ENCODE measurements at regions not wholly inside any gene's neighbourhood (a gene's known extent, or its start where the extent isn't known, plus 50 kb on each side); places are given as distances from the start of the nearest gene placed in this dataset.
"Not testable (repeated sequence)": the region's sequence is repeated elsewhere in the genome, so short reads cannot be mapped to it uniquely, and the experiment has no call there.

- H3K4me1 ChIP-seq (ENCODE audit: low read depth), result no peaks in the 10 kb centered on the region
- H3K9me3 ChIP-seq, result peaks cover 11% of the 10 kb centered on the region
- TF ChIP-seq, protein P1, sequence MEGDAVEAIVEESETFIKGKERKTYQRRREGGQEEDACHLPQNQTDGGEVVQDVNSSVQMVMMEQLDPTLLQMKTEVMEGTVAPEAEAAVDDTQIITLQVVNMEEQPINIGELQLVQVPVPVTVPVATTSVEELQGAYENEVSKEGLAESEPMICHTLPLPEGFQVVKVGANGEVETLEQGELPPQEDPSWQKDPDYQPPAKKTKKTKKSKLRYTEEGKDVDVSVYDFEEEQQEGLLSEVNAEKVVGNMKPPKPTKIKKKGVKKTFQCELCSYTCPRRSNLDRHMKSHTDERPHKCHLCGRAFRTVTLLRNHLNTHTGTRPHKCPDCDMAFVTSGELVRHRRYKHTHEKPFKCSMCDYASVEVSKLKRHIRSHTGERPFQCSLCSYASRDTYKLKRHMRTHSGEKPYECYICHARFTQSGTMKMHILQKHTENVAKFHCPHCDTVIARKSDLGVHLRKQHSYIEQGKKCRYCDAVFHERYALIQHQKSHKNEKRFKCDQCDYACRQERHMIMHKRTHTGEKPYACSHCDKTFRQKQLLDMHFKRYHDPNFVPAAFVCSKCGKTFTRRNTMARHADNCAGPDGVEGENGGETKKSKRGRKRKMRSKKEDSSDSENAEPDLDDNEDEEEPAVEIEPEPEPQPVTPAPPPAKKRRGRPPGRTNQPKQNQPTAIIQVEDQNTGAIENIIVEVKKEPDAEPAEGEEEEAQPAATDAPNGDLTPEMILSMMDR (IDR thresholded peaks at IDR 0.05), result no peak
- no peak overlapping the region for H3K4me3 ChIP-seq
- no peaks in the 10 kb centered on the region for H3K36me3 ChIP-seq (ENCODE audit: low read depth)
- intact Hi-C loops (cut with DNase I, micrococcal nuclease), result no loop called here
- ATAC-seq, result no peak
- no peak for DNase-seq
These were observed 386.9 kb upstream of the CNTNAP2 start for GRCh38 chr7:145729691-145730090.

DNA sequence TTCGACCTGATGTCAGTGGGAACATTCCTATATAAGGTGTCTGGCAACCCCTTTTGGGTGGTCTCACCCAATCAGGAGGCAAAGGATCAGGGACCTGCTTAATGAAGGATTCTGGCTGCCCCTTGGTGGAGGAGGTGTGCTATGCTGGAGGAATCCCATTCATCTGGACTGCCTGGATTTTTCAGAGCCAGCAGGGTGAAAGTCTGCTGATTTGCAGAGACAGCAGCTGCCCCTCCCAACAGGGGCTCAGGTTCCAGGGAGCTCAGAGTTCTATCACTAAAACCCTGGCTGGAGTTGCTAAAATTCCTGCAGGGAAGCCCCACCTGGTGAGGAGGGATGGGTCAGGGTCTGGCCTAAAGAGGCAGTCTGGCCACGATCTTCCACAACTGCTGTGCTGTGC lies 398.5 kb upstream of the CNTNAP2 start:
- intact Hi-C loops (cut with DNase I, micrococcal nuclease), result no loop called here
- DNase-seq (no peak), ATAC-seq (no peak)
- no peak overlapping the region for H3K4me3 ChIP-seq
- no peaks in the 10 kb centered on the region for H3K4me1 ChIP-seq (ENCODE audit: low read depth)
- TF ChIP-seq, protein P1 (IDR thresholded peaks at IDR 0.05), result no peak
- H3K9me3 ChIP-seq, result peaks cover 23% of the 10 kb centered on the region
- H3K36me3 ChIP-seq (ENCODE audit: low read depth), result no peaks in the 10 kb centered on the region

DNA sequence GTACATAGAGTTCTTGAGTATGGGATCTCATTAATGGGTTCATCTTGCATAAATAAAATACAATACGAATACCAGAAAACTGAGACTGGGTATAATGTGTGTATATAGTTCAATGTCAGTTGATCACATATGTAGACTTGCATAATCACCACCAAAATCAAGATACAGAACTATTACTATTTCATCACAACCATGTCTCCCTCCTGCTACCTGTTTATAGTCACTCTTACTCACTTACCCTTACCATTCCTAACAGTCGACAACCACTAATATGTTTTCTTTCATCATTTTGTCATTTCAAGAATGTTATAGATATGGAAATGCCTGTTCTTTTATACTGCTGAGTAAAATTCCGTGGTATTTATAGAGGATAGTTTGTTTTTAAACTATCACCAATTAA lies 416.1 kb upstream of the CNTNAP2 start:
- H3K9me3 ChIP-seq, result peaks cover 8% of the 10 kb centered on the region
- no peaks in the 10 kb centered on the region for H3K36me3 ChIP-seq (ENCODE audit: low read depth)
- no peak overlapping the region for H3K4me3 ChIP-seq
- DNase-seq (no peak), ATAC-seq (no peak)
- TF ChIP-seq, protein P1 (IDR thresholded peaks at IDR 0.05), result no peak
- intact Hi-C loops (cut with DNase I, micrococcal nuclease), result no loop called here
- no peaks in the 10 kb centered on the region for H3K4me1 ChIP-seq (ENCODE audit: low read depth)

- Histone ChIP-seq H3K36me3 (ENCODE audit: low read depth) (no peaks in the 10 kb centered on the region), H3K9me3 (peaks cover 3% of the 10 kb centered on the region), H3K4me3 (no peak overlapping the region), H3K4me1 (ENCODE audit: low read depth) (no peaks in the 10 kb centered on the region)
- TF ChIP-seq, protein P1 (IDR thresholded peaks at IDR 0.05), result no peak
- intact Hi-C loops (cut with DNase I, micrococcal nuclease), result no loop called here
- no peak for DNase-seq
- no peak for ATAC-seq
These were observed 417.9 kb upstream of the CNTNAP2 start for GRCh38 chr7:145698526-145699262.

DNA sequence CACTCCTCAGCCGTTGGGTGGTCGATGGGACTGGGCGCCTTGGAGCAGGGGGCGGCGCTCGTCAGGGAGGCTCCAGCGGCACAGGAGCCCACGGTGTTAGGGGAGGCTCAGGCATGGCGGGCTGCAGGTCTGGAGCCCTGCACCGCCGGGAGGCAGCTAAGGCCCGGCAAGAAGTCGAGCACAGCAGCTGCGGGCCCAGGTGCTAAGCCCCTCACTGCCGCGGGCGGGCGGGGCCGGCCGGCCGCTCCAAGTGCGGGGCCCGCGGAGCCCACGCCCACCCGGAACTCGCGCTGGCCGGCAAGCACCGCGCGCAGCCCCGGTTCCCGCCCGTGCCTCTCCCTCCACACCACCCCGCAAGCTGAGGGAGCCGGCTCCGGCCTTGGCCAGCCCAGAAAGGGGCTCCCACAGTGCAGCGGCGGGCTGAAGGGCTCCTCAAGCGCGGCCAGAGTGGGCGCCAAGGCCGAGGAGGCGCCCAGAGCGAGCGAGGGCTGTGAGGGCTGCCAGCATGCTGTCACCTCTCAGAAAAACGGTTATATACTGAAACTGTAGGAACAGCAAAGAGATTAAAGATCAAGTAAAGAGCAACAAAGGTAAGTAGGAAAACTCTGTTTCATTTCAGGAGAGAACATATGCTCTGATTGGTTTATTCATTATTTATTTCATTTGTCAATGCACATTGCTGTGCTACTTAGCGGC lies 419.0 kb upstream of the CNTNAP2 start:
- H3K36me3 ChIP-seq (ENCODE audit: low read depth); H3K4me1 ChIP-seq (ENCODE audit: low read depth); H3K9me3 ChIP-seq; H3K4me3 ChIP-seq; intact Hi-C loops (cut with DNase I, micrococcal nuclease); DNase-seq; ATAC-seq: not testable (repeated sequence)

DNA sequence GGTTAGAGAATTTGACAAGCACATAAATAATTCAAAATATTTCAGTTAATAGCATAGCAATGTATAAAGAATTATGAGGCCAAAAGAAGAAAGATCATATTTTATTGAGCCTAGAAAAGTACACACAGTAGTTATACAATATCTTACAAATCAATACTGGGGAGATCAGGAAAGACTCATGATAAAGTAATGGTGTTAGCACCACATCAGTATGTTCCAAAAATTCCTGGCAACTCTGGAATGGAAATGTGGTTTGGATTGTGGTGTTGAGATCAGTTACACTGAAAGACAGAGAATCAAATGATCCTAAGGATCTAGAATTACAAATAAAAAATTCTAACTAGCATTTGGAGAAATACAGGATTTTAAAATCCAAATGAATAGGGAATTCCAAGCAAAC lies 420.5 kb upstream of the CNTNAP2 start:
- intact Hi-C loops (cut with DNase I, micrococcal nuclease), result no loop called here
- H3K36me3 ChIP-seq (ENCODE audit: low read depth), result no peaks in the 10 kb centered on the region

More for the DNA sequence above, 420.5 kb upstream of the CNTNAP2 start:
- no peak overlapping the region for H3K4me3 ChIP-seq
- TF ChIP-seq, protein P1 (IDR thresholded peaks at IDR 0.05), result no peak
- H3K9me3 ChIP-seq, result peaks cover 7% of the 10 kb centered on the region
- ATAC-seq (no peak), DNase-seq (no peak)
- H3K4me1 ChIP-seq (ENCODE audit: low read depth), result no peaks in the 10 kb centered on the region
